ENCODE measurements at regions not wholly inside any gene's neighbourhood (a gene's known extent, or its start where the extent isn't known, plus 50 kb on each side); places are given as distances from the start of the nearest gene placed in this dataset.

DNA sequence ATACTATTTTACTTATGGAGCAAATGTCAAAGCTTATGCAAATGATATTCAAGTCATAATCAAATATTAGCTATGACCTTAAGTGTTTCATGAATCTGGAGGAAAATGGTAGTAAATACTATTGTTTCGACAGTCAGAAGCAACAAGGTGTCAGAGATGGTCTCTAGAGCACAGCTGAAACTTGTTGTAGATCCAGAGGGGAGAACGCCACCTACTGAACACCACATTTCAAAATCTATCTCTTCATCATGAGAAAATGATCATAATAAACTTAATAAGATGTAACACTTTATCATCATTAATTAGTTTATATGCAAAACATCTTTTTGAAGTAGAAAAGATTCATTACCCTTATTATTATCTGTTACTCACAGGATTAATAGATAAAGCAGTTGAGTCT, 418.7 kb downstream of the GATA3 start:
- FAIRE-seq = no peak

DNA sequence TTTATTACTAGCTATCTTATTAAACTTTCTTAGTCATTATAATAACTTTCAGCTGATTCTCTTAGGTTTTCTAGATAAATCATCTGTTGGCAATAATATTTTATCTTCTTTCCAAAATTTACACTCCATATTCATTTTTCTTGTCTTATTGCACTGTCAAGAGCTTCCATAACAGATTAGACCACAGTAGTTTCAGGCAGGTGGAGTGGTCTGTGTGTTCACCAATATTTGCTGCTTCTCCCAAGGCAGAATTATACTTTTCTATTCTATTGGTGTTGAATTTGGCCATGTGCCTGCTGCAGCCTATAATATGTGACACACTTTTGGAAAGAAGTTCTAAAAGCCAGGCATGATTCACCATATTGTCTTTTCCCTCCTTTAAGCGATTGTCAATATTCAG, 422.8 kb downstream of the GATA3 start:
- no peak for FAIRE-seq
- DNase-seq (ENCODE audit: low spot score) = no peak

More for the DNA sequence above, 418.7 kb downstream of the GATA3 start:
- no peak for DNase-seq (ENCODE audit: low spot score)

DNA sequence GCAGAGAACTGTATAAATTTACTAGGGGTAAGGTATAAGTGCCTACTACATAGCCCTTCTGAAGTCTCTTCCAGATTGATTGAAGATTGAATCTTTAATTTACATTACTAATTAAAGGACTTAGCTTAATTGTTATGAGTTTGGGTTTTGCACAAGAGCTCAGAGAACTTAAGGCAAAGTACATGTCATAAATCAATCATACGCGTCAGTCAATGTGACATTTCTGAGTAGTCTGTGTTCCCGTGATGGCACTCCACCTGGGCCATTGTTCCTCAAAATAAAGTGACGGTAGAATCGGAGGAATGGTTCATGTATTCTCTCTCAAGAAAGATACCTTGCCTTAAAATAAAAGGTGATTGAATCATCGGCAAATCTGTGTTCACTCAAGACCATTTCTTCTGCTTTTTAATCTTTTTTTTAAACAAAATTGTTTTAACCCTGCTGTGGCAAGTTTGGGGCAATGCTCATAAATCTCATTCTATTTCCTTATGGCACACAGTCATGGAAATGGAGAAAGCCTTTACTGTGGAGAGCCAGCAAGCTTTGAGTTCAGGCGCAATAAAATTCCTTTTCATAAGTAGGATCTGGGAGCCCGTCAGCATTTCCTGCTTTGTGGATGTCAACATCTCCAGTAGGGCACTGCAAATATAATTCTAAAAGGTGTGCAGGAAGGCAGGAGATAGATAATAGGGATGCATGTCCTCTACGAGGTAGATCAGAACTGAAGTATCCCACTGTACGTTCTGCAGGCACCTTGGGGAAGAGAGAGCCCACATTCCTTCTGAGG, 427.4 kb downstream of the GATA3 start:
- FAIRE-seq (no peak), DNase-seq (ENCODE audit: low spot score) (no peak)

DNA sequence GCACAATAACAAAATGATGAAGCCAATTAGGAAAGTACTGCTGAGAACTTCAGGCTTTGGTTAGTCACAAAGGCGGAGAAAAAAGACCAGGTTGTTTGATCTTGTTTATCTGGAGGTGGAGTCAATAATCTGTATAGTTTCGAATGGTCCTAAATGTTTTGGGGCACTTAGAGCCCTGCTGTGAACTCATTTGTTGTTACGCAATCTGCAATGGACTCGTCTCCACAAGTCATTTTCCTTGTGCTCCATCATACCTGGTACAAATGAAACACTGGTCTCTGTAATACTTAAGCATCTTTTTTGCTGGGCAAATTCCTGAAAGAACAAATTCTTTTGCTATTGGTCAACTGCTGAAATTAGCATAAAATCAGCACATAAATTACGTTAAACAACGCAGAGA, 430.5 kb downstream of the GATA3 start:
- DNase-seq (ENCODE audit: low spot score) (no peak), FAIRE-seq (no peak)

DNA sequence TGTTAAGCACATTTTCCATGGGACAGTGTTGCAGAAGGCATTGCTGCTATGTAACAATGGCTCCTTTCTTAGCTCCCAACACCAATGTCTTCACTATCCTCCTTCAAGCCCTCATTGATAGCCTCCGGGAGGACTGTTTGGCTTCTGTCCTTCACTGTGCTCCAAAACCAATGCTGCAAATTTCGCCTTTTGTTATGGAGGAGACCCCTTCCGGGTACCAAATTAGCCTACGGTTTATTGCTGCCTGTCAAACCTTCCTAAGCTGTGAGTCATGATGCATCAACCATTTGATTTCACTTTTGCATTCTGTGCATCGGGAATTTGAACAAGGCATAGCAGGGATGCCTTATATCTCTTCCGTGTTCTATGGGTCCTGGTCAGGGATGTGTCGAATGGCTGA, 432.9 kb downstream of the GATA3 start:
- DNase-seq (ENCODE audit: low spot score) (no peak), FAIRE-seq (no peak)

DNA sequence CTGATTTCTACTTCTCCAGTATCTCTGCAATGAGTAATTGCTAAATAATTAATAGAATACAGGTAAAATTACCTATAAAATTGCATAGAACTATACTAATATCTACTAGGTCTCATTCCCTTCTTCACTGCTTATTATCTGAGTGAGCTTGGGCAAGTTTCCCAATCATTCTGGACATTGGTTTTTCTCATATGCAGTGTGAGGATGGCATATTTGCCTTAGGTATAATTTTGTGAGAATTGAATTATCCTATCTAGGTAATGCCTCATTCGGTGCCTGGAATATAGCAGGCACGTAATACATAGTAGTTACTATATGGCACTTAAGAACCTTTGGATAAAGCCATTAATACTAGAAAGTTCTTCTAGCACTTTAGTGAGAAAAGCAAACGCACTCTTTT, 434.7 kb downstream of the GATA3 start:
- FAIRE-seq = no peak
- no peak for DNase-seq (ENCODE audit: low spot score)

DNA sequence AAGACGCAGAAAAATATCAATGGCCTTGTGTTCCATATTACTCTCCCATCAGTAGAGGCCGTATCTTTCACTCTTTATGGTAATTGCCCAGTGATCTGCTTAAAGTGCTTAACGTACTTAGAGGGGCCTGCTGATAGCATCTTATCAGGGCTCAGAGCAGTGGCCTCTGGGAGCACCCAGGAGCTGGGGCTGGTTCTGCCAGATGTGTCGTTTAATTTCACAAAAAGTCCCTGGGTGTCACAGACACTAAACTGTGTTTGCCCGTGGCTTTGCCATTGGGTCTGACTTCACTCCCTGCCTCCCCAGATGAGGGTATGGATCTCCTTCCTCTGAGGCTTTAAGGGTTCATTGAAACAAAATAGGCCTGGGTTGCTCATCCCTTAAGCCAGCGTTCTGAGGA, 435.3 kb downstream of the GATA3 start:
- DNase-seq (ENCODE audit: low spot score) (no peak), FAIRE-seq (no peak)

DNA sequence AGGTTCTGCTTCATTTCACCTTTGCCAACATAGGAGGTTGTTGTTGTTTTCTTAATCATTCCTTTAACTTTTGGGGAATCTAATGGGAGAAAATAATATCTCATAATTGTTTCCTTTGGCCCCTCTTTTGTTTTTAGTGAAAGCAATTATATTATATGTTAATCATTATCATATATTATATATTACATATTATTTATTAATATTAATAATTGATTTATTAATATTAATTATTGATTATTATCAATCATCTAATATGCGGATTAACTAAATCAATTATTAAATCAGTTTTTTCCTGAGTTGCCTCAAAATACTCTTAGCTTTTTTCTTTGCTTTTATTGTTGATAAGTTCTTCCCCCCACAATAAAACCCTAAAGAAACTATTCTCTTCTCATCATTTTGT, 443.8 kb downstream of the GATA3 start:
- DNase-seq (ENCODE audit: low spot score) = no peak
- peak; percentile 62 for FAIRE-seq

DNA sequence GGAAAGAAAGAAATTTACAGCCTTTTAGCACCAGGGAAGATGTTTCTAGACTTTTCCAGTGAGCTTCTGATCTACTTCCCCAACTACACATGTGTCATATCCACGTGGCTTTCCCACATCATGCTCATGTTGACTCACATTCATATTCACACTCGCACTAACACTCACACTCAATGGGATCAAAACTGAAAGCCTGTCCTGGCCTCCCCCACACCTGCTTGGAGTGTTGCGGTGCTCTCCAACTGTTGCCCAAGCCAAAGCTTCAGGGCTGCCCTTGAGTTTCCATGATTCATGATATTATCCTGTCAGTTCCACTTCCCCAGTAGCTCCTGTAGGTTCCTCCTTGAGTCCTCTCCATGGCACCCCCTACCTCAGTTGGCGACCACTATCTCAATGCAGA, 444.4 kb downstream of the GATA3 start:
- DNase-seq (ENCODE audit: low spot score) = no peak

DNA sequence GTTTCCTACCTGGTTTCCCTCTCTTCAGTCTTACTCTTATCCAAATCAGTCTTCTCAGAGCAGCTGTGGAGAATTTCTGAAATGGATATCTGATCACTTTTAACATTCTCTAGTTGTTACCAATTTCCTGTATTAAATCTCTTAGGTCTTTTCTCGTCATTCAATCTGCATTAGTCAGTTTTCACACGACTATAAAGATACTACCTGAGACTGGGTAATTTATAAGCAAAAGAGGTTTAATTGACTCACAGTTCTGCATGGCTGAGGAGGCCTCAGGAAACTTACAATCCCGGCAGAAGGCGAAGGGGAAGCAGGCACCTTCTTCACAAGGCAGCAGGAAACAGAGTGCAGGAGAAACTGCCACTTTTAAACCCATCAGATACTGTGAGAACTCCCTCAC, 444.8 kb downstream of the GATA3 start:
- no peak for FAIRE-seq
- no peak for DNase-seq (ENCODE audit: low spot score)

More for the DNA sequence above, 444.4 kb downstream of the GATA3 start:
- no peak for FAIRE-seq

DNA sequence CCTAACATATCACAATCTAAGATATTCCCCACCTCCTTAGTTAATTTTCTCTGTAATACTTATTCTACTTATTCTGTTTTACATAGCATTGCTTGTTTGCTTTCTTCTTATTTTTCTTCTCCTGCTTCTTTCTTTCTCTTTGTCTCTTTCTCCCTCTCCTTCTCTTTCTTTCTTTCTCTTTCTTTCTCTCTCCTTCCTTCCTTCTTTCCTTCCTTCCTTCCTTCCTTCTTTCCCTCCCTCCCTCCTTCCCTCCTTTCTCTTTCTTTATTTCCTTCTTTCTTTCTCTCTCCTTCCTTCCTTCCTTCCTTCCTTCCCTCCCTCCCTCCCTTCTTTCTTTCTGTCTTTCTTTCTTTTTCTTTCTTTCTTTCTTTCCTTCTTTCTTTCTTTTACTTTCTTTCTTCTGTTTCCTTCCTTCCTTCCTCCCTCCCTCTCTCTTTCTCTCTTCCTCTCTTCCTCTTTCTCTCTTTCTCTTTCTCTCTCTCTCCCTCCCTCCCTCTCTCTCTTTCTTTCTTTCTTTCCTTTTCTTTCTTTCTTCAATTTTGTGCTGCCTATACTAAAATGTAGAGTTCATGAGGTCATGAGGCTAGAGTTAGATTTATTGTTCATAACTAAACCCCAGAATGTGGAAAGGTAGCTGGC, 445.4 kb downstream of the GATA3 start:
- DNase-seq (ENCODE audit: low spot score) (no peak), FAIRE-seq (no peak)

DNA sequence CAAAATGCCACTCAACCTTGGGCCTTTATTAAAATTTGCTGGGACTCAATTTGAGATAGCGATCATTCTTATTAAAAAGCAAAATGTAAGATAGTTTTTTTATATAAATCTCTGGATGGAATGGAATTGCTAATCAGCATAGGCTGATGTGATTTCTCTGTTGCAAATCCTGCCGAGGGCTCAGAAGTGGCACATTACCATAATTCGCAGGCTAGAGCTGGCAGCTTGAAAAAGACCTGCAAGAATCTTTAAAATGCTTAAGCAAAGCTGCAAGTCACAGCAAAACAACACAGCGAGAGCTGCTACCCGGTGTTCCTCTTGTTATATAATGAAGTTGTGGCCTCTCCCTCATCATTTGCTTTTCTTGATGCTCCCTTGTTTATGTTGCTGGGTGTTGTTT, 448.1 kb downstream of the GATA3 start:
- no peak for DNase-seq (ENCODE audit: low spot score)
- no peak for FAIRE-seq

DNA sequence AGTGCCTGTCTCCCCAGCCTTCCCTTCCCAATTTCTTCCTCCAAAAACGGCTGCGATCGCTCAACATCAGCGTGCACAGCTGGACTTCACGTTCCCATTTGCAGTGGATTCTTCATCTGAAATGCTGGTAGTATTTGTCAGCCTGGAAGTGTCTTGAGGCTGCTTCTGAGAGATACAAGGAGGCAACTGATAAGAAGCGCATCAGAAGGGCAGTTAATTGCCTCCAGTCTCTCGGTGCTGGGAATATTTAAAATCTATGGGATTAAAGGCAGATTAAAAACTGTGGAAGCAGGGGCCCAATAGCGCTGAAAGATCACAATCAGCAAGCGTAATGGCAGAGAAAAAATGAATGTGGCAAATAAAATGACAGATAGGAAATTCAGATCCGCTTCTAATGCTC, 450.0 kb downstream of the GATA3 start:
- DNase-seq (ENCODE audit: low spot score) = no peak
- FAIRE-seq = no peak

DNA sequence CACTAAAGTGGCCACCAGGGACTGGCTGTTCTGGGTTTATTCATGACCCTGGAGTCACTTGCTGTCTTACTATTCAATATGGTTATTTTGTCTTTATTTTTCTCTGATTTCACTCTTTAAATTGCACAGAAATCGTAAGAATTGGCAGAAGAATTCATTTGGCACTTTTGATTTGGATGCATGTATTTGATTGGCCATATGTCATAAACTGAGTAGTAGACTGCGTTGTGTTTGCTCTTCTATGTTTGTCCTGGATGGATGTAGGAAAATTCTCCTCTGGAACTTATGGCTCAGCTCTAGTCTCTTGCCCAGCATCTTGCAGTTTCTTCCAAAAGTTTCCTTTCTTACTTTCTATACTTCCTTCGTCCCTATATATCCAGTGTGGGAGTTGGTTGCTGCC, 452.7 kb downstream of the GATA3 start:
- FAIRE-seq = no peak

DNA sequence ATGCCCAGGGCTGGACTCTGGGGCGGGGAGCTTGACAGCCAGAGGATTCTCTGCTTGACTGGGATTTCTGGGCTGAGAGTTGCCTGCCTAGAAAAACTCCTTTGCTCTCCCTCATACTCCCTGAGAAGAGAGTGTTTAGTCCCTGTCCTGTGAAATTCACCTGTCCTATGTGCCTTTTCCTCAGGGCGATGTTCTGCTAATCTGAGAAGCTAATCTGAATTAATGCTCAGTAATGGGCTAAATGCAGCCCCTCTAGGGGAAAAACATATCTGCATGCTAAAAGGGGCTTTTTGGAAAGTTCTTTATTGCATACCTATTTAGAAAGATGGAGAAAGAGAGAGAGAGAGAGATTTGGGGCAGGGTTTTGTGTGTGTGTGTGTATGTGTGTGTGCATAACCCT, 454.4 kb downstream of the GATA3 start:
- DNase-seq (ENCODE audit: low spot score) (no peak), FAIRE-seq (no peak)

More for the DNA sequence above, 452.7 kb downstream of the GATA3 start:
- DNase-seq (ENCODE audit: low spot score) = no peak

DNA sequence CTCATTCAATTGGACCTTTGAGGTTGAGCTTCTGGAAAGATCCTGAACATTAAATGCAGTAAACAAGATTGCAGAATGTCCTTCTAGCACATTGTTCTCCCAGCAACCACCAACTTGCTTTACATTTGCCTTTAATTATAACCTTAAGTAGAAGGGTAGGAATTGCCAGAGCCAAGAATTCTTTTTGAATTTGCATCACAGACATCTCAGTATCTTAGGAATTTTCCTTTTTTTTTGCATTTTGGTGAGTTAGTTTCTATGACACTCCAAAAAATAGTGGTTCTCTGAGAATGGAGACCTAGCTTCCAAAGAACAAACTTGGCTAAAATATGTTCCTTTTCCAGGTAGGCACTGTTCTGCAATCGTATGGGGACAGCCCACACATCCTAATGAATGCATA, 456.0 kb downstream of the GATA3 start:
- DNase-seq (ENCODE audit: low spot score) (no peak), FAIRE-seq (no peak)

DNA sequence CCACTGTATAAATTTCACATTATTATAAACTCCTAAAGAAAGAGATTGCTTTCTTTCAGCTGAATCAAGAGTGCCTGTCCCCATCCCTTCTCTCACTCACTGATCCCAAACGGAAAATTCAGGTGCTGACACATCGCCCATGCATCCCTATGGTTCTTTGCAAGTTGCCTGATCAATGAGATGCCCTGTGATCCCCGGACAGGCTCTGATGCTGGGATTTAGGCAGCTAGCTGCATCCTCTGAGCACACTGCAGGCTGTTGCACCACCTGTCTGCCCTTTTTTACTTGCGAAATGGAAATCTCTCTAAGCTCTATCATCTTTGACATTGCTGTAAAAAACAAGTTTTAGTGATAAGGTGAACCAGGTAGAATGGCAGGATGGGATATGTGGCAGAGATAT, 456.5 kb downstream of the GATA3 start:
- DNase-seq (ENCODE audit: low spot score) (no peak), FAIRE-seq (no peak)

DNA sequence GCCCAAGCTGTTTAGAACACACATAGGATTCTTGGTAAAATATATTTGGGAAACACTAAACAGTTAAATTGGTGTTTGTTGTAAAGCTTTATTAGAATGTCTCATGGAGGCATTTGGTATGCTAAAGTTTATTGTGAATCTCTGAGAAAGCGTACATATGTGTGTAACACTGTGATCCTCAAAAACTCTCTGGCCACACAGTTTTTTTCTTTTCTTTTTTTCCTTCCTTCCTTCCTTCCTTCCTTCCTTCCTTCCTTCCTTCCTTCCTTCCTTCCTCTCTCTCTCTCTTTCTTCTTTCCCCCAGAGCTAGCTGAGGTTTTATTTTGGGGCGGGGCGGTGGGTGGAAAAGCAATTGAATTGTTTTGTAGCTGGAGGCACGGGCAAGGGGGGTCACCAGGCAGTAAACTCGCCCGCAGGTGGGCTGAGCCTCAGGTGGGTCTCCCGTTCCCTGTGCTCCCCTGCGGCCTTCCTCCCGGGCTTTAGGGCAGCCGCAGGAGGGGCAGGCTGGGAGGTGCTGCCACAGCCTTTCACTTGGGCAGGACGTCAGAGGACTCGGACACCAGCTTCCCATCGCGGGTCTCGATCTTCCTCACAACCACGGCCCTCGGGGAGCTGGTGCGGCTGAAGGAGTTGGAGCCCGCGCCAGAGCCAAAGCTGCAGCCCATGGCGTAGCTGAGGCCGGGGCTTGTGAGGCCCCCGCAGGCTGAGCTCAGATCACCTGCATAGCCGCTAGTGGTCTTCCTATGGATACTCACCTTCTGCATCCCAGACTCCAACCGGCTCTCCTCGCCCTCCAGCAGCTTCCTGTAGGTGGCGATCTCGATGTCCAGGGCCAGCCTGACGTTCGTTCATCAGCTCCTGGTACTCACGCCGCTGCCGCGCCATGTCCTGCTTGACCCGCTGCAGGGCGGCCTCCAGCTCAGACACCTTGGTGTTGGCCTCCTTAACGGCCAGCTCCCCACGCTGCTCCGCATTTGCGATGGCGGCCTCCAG, 459.0 kb downstream of the GATA3 start:
- no peak for FAIRE-seq
- DNase-seq (ENCODE audit: low spot score) = no peak

DNA sequence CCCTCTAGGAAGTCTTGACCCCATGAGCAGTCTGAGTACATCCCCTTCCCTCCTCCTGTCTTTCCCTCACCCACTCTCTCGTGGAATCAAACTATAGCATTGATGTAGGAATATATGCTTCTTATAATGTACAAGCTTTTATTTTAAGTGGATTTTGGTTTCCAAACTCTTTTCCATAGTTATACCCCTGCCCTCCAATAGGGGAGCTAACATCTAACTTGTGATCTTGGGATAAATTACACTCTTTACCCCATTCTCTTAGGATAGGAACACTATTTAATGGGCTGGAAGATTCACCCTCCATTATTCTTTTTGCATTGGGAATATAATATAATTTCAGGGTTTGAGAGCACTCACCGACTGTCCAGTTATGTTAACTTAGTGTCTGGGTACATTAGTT, 465.9 kb downstream of the GATA3 start:
- DNase-seq (ENCODE audit: low spot score) (no peak), FAIRE-seq (no peak)

DNA sequence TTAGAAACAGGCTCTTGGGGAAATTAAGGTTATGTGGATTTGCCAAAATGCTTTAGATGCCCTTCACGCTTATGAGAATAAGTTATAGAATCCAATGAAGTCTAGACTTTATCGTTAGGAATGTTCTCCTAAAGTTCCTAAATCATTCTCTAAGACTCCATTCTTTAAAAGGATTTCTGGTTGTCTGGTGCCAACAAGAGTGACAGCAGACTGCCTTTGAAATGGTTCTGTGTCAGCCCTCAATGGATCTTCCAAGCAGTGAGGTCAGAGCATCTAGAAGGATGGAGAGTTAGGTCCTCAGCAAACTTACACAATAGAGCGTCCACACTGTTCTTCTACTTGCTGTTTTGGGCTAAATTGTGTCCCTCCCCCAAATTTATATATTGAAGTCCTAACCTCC, 473.3 kb downstream of the GATA3 start:
- DNase-seq (ENCODE audit: low spot score) = no peak
- FAIRE-seq = no peak

DNA sequence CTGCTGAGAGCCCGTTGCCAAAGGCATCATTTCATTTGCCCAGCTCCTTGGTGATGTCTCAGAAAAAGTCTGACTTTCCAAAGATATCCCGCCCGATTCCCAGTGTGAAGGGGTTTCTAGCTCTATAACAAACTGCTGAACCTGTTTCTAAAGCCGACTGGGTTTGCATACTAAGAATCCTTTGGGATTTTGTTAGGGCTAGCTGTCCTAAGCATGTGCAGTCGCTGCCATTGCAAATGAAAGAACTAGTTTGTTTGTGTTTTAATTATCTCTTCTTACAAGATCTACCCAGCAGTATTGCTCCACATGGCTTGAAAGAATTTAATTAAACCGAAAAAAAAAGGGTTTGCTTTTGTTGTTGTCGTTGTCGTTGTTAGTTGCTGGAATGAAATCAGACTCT, 476.6 kb downstream of the GATA3 start:
- no peak for DNase-seq (ENCODE audit: low spot score)
- FAIRE-seq = no peak

DNA sequence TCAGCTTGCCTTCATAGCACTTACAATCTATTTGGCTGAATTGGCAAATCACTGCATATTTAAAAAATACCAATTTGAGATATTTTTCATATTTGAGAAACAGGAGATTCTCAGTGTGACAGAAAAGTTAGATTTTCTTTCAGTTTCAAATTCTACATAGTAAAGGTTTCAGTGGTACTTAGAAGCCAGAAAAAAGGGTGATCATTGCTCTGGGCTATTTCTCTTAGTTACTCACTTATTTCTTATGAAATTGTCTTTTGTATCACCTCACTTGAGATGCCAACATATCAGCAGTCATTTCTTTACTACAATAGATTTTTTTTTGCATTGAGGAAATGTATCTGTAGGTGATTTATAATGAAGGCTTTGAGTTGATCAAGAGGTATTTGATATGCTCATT, 478.2 kb downstream of the GATA3 start:
- DNase-seq (ENCODE audit: low spot score) = no peak
- no peak for FAIRE-seq

Data from RCC 7860 (cell line).